ENCODE measurements at regions not wholly inside any gene's neighbourhood (a gene's known extent, or its start where the extent isn't known, plus 50 kb on each side); places are given as distances from the start of the nearest gene placed in this dataset.

DNA sequence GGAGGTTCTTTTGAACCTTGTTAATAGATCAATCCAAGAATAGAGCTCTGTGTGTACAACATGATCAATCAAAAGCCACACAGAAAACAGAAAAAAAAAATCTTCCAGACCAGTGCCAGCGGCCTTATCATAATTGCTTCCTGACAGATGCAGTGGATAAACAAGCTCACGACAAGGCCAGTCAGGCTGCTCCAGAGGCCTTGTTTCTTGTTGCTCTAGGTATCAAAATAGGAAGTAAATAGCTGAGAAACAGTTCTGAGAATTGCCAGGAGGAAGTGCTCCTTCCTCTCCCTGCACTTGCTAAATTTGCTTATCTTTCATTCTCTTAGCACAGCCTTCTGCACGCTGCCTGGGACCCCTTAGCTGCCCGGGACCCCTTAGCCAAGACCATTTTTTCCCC lies 199.0 kb upstream of the TARS1 start:
- no peak for TF ChIP-seq CTCF (IDR thresholded peaks at IDR 0.05)

GRCh38 chr5:33242277-33242676 lies 198.5 kb upstream of the TARS1 start:
- no peak for TF ChIP-seq CTCF (IDR thresholded peaks at IDR 0.05)

- no peak for TF ChIP-seq CTCF (IDR thresholded peaks at IDR 0.05)
These were observed 196.2 kb upstream of the TARS1 start for GRCh38 chr5:33244441-33245150.

DNA sequence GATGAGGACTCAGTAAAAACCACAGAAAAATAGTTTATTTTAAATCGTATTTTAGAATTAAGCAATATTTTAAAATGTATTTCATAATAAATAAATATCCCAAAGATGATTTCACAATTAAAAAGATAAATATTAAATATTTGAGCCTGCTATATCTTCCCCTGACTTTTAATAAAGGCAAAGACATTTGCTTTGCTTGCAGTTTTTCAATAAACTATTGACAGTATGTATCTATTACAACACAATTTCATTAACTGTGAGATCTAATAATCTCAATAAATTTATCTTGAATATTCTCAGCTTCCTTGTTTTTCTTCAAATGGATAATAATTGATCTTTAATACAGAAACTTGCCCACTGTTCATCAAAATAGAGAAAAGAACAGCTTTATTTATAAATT lies 186.2 kb upstream of the TARS1 start:
- no peak for TF ChIP-seq CTCF (IDR thresholded peaks at IDR 0.05)

GRCh38 chr5:33257807-33258429 lies 182.8 kb upstream of the TARS1 start:
- TF ChIP-seq CTCF (IDR thresholded peaks at IDR 0.05): no peak

GRCh38 chr5:33258553-33258952 lies 182.2 kb upstream of the TARS1 start:
- no peak for TF ChIP-seq CTCF (IDR thresholded peaks at IDR 0.05)

GRCh38 chr5:33260098-33260497 lies 180.7 kb upstream of the TARS1 start:
- TF ChIP-seq CTCF (IDR thresholded peaks at IDR 0.05): no peak
